NB4 (cell line): ENCODE measurements at regions not wholly inside any gene's neighbourhood (a gene's known extent, or its start where the extent isn't known, plus 50 kb on each side); places are given as distances from the start of the nearest gene placed in this dataset.

Experiments used
- CTCF ChIP-seq: IDR thresholded peaks from one replicate; pipeline ENCODE4 v1.5.1; 2012; ENCODE audit warnings: low read depth, low read length
- POLR2A ChIP-seq: IDR thresholded peaks from 2 replicates; pipeline ENCODE4 v1.6.1; 2011; ENCODE audit warnings: mild to moderate bottlenecking; ENCODE audit not compliant: insufficient read length; ENCODE audit errors: extremely low read depth

GRCh38 chr18:53946594-53946993, 277.9 kb downstream of the MBD2 start:
- TF ChIP-seq CTCF: no peak
- no peak for TF ChIP-seq POLR2A
